HG02884 (cell line): ENCODE measurements at regions not wholly inside any gene's neighbourhood (a gene's known extent, or its start where the extent isn't known, plus 50 kb on each side); places are given as distances from the start of the nearest gene placed in this dataset.
"Not testable (repeated sequence)": the region's sequence is repeated elsewhere in the genome, so short reads cannot be mapped to it uniquely, and the experiment has no call there.

Source experiments
- ATAC-seq: cut with Tn5 transposase; IDR thresholded peaks from one replicate; pipeline ENCODE4 v1.9.1; 2021; ENCODE audit warnings: mild to moderate bottlenecking, moderate library complexity; ENCODE audit not compliant: unreplicated experiment

DNA sequence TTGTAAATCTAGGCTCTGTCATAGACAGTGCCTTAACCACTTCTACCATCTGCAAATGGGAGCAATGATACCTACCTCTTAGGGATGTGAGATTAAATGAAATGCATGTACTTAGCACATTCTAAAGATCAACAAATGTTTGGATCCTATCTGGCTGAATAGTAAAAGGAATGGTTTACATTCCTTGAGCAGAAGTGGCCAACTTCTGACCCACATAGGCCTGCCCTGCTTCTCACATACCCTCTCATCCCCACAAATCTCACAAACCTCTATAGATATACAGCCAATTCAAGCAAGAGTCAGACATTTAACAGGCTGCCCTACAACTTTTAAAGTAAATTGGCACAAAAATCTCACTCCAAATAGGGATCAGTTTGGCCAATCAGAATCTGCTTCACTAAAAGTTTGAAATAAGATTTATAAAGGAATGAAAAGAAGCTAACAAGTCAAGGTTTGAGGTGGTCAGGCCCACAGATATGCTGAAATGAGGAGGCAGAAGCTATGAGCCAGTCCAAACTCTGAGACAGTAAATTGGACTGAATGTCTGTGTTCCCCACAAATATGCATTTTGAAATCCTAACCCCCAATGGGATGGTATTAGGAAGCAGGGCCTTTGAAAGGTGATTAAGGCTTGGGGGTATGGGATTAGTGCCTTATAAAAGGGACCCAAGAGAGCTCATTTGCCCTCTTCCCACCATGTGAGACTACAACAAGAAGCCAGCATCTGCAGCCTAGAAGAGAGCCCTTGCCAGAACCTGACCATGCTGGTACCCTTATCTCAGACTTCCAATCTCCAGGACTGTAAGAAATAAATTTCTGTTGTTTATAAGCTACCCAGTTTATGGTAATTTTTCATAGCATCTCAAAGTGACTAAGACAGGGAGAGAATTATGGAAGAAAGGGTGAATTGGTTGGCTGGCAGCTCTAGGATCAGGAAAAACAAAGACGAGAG lies 227.8 kb upstream of the RBMS1 start:
- ATAC-seq: no peak

DNA sequence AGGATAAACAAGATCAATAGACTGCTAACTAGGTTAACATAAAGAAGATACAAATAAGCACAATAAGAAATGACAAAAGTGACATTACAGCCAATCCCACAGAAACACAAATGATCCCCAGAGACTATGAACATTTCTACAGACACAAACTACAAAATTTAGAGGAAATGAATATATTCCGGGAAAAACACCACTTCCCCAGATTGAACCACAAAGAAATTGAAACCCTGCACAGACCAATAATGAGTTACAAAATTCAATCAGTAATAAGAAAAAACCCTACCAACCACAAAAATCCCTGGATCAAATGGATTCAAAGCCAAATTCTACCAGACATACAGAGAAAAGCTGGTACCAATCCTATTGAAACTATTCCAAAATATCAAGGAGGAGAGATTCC lies 232.4 kb upstream of the RBMS1 start:
- ATAC-seq: no peak

DNA sequence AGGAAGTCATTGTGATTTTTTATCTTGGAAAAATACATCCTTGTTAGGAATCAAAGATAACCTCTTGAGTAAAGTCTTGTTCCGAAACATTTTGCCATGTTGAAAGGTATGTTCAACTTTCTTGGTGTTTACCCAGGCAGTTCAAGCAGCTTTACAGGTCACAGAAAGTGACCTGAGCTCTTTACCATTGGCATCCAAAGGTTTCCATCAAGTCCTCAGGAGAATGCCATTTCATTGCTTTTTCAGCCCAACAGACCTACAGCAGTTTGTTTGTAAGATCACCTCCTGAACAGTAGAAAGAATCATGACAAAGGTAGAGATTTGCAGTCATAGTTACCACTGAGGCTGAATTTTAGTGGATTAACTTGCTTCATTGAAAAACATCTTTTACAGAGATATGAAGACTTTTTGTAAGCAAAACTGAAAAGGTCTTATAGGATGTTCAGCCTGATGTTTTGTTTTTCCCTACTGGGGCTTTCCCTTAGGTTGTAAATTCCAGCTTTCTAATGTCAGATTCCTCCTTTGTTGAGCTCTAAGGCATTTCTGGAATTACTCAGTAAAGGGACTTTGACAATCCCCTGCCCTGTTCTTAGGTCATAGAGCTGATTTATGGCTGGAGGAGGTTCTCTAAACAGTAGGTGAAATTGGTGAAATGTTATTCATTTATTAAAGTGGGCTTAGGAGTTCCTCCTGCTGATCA lies 236.8 kb upstream of the RBMS1 start:
- ATAC-seq: no peak

DNA sequence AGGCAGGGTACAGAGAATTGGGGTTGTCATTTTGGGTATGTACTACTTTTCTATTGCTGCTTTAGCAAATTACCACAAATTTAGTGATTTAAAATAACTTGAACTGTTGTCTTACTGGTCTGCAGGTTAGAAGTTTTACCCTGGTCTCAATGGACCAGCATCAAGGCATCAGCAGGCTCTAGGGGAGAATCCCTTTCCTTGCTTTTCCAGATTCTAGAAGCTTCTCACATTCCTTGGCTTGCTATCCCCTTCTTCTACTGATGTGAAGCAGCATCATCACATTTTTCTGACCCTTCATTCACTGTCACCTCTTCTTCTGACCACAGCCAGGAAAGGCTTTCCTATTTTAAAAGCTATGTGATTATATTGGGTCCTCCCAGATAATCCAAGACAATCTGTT lies 237.8 kb upstream of the RBMS1 start:
- no peak for ATAC-seq

DNA sequence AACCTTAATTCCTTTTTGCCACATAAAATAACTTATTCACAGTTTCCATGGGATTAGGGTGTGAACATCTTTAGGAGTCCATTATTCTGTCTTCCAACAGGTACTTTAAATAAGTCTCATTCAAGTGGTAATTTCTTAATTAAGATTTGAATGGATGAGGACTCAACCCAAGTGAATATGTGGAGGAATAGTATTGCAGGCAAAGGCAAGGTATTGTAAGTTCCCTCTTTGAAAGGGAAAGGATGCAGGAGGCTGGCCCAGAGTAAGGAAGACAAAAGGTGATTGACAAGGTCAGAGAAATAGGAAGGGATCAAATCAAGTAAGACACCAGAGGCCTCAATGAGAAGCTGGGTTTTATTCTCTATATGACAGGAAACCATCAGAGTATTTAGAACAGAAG lies 238.2 kb upstream of the RBMS1 start:
- no peak for ATAC-seq

DNA sequence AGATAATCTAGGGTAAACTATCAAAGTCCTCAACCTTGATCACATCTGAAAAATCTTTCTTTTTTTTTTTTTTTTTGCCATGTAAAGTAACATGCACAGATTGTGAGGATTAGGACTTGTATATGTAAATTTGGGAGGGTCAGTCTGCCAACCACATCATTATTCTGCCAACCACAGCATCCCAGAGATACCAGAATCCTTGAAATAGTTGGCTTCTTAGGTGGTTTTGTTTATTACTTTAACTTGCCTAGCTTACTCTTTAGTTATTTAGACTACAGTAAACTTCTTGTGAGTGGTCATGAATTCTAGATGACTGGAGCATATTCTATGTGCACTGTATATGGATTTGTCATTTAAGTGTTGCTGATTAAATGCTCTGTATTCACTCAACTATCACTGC lies 242.1 kb upstream of the RBMS1 start:
- ATAC-seq: no peak

DNA sequence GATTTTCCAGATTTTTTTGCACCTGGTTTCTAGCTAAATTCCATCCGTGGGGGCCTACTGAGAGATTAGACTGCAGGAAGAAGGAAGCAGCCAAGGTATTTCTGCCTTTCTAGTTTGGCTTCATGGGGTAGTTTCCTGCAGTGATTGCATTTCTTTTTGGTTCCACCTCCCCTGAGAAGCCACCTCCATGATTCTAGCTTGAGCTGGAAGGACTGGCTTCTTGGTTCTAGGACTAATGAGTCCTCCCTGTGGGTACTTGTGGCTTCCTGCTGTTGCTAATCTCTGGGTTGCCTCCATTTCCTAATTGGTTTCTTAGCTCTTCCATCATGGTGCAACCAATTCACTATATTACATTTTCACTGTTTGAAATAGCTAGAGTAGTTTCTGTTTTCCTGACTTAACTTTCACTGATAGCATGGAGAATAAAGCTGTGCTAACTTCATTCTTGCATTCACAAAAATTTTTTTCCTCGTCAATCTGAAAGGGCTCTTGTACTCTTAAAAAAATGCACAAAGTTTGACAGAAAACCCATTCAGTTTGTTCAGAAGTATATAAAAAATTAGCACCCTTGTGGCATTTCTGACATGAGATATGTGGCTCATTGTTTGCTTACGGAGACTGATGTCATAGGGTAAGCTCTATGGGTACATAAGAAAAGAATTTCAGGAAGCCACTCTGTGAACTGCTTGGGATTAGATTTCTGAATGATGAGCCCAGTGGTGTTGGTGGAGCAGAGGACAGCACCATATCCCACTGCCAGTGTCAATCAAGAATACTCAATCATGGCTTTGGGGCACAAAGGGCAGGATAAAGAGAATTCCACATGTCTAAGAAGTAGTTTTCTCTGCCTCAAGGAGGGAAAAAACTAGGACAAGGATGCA lies 242.8 kb upstream of the RBMS1 start:
- ATAC-seq: no peak

DNA sequence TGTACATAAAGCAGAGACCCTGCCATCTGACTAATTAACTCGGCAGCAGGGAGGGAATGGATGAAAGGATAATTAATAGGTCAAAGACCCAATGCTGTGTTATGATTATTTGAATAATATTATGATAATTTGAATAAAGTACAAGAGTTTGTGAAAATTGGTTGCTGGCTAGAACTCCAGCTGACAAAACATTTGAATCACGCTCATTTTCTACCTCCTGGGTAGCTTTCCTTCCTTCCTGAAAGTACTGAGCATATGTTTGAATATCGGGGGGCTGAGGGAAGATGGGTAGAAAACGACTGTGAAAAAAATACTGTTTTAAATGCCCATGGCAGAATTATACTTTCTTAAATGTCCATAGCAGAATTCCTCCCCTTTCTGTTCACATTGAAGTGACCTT lies 243.6 kb upstream of the RBMS1 start:
- ATAC-seq: no peak

DNA sequence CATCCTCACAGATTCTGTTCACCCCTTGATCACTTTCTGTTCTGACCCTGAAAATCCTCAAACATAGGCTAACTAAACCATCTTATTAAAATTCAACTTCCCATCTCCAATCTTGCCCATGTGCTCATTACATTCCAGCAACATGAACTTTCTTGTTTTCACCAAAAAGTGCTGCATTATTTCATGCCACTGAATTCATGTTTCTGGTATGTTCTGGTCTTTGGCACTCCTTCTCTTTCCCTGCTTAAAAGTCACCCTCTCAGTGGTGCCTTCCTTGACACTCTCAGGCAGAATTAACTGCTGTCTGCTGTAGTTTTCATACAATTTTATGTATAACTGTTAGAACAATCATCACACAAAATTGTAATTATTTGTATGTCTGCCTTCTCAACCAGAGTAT lies 247.7 kb upstream of the RBMS1 start:
- no peak for ATAC-seq

DNA sequence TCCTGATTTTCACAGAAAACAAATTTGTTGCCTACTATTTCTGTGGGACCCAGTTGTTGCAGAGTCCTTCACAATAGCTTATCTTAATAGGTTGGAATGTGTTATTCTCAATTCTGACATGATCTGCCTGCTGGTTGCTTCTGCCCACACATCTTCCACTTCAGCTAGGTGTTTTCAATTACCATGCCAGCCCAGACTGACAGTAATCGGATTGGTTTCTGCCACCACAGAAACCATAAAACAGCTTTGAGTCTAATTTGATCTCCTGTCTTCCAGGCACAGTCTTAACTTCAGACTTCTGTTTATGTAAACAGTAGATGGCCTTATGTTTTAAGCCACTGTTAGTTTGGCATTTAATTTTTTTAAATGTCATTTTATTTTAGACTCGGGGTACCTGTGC lies 248.2 kb upstream of the RBMS1 start:
- ATAC-seq: no peak

DNA sequence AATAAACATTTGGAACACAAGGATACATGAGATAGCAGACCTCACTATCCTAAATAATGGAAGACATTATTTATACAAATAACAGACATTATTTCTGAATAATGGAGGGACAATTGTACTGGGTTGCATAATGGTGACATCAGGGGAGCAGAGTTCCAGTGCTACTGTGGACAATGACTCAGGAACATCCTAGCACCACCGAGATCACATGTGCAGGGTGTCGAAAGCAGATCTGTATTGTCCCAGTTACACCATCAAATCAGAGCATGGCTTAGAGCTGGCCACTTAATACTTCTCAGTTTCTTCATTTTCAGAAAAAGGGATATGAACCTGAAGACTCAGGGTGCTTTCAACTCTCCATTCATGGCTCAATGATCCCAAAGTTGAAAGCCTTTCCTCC lies 249.1 kb upstream of the RBMS1 start:
- no peak for ATAC-seq

DNA sequence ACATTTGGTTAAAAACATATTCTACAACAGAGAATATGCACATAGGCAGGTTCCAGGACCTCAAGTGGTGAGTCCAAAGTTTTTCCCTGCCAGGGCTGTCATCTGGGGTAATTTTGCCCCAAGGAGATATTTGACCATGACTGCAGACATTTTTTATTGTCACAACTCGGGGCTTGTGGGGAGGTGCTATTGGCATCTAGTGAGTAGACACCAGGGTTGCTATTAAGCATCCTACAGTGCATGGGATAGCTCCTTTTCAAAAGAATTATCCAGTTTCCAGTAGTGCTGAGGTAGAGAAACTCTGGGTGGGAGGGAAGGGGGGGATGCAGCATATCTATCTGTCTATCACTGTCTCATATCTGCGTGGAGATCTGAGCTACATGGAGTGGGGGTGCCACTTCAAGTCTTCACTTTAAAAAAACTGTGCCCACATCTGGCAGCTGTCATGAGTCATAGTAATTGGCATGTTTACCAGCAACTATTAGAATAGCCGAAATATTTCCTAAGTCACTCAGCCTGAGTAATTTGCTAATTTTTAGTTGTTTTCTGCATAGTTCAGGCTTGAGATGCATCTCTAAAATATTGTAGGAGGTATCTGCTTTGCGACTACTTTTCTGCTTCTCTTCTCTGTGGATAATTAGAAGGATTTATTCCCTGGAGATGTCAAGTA lies 254.0 kb upstream of the RBMS1 start:
- no peak for ATAC-seq

DNA sequence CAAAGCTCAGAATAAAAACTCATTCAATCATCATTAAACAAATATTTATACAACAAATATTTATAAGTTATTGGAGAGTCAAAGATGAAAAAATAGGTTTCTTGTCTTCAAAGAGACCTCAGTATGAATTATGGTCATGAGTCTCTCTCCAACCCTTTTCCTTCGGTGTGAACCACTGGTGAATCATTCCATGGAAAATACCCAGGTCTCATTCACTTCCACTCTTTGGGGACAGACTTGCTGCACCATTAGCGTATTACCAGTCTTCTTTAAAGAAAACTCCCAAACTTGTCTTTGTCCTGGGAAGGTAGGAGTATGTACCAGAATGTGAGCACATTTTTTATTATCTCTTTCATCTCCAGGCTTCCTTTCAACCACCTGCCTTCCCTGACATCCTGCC lies 257.4 kb upstream of the RBMS1 start:
- ATAC-seq: no peak

DNA sequence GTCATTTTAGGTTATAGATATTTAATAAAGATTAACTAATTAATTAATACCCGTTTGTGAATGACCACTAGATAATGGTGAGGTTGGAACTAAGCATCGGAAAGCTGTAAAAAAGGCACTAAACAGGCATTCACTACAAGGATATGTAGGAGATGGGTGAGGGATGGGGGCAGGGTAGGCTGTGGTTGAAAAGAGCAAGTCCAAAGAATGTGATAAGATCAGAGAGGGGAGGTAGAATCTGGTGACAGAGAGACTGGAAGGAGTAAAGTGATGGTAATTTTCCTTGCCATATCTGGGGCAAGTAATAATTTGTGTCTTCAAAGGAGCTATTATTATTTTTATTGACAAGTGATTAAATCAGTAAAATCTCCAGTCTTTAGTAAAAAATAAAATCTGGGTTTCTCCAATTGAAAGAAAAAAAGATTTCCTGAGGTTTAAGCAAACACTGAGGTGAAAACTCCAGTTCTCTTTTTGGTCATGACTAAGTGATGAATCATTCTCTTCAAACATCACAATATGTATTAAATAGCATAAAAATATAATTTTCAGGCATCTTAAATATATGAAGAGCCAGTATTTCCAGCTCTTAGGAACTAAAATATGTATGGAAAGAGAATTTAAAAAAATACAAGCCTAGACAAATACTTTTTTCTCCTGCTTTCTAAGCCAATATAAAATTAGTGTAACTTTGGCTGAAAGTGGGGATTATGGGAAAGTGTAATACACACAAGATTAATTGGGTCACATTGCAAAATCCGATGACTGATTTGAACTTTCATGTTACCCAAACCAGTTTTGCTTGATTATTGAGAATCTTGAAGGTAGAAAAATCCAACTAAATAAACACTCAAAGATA lies 259.1 kb upstream of the RBMS1 start:
- ATAC-seq: no peak

DNA sequence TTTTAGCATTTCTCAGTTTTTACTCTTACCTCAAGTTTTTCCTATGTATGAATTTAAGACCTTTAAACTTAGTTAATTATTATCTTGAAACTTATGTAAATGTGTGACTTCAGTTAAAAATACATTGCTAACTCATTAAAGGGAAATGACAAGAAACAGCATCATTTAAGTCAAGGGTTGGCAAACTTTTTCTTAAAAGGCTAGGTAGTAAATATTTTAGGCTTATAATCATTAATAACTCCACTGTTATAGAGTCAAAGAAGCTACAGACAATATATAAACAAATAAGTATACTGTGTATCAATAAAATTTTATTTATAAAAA lies 259.7 kb upstream of the RBMS1 start:
- ATAC-seq: no peak

DNA sequence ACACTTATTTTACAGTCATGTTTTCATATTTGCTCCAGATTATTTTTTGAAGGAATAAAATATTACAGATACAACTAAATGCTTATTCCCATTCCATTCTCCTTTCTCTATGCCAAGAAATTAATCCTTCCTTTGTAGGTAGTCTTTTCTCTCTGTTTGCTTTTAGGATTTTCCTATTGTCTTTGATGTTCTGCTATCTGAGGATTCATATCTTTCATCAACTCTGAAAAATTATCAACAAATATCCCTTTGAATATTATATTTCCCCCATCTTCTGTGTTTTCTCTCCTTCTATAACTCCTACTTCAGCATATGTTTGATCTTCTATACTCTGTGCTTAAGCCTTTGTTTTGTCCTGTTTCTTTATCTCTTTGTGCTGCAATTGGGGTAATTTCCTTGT lies 260.4 kb upstream of the RBMS1 start:
- ATAC-seq: no peak

DNA sequence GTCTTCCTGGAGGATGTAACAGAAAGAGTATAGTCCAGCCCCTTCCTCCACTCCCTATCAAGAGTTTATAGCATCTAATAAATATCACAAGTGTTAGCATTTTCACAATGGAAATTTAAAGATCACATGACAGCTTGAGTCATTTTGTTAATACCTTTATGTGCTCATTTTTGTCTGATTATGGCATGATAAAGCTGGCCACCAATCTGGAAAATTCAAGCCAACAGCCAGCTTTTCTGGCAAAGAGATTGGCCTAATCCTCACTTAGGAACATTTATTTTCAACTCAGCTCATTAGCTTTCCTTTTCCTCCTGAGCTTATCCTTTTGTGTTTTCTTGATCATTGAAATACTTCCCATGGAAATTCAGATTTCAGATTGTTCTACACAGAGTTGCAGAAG lies 262.9 kb upstream of the RBMS1 start:
- ATAC-seq: no peak

DNA sequence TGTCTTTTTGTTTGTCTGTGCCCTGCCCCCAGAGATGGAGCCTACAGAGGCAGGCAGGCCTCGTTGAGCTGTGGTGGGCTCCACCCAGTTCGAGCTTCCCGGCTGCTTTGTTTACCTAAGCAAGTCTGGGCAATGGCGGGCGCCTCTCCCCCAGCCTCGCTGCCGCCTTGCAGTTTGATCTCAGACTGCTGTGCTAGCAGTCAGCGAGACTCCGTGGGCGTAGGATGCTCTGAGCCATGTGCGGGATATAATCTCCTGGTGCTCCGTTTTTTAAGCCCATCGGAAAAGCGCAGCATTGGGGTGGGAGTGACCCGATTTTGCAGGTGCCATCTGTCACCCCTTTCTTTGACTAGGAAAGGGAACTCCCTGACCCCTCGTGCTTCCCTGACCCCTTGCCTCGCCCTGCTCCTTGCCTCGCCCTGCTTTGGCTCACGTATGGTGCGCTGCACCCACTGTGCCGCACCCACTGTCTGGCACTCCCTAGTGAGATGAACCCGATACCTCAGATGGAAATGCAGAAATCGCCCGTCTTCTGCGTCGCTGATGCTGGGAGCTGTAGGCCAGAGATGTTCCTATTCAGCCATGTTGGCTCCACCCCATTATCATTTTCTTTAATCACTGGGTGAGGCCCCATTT lies 269.0 kb upstream of the RBMS1 start:
- ATAC-seq: not testable (repeated sequence)

DNA sequence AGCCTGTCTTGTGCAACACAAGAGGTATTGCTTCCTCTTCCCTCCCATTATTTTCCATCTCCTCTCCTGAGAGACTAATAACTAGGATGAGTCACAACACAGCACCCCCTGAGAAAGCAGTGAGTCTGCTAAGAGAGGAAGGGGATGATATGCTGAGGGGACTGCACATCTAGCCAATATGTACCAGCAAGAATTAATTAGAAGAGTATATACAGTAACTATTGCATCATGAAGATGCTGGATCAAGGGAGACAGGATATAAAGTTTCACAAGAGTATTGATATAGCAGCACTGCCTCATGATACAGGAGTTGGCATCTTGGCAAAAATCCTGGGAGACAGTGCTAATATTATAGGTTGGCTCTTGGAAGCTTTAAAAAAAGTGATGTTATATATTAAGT lies 289.9 kb upstream of the RBMS1 start:
- ATAC-seq: no peak

DNA sequence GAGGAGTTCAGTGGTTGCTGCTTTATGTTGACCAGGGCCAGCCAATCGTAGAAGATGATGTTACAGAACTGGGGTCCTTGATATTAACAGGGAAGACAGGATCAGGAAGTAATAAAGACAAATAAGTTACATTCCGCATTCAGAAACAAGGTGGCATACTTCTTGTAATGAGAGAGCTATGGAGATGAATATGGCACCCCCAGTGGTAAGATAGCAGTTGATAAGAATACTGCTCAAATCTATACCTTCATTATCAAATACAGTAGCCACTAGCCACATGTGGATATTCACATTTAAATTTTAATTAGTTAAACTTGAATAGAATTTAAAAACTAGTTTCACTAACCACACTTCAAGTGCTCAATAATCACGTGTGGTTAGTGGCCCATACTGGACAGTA lies 290.4 kb upstream of the RBMS1 start:
- ATAC-seq: no peak
